K562 (cell line): ENCODE measurements at regions not wholly inside any gene's neighbourhood (a gene's known extent, or its start where the extent isn't known, plus 50 kb on each side); places are given as distances from the start of the nearest gene placed in this dataset.

Source experiments
- CEBPZ ChIP-seq: fragments of 150-350 bp; IDR thresholded peaks from 2 replicates; pipeline ENCODE4 v1.6.1; 2014; ENCODE audit warnings: low read depth, mild to moderate bottlenecking, low read length, borderline replicate concordance
- FOXK2 ChIP-seq, 2 experiments: fragments of 450-650 bp; IDR thresholded peaks in 1 of 2; conservative IDR thresholded peaks in 1 of 2; 2 replicates each; pipeline ENCODE4 v1.6.1; 2016; ENCODE audit warnings: low read depth in 2 of 2, mild to moderate bottlenecking in 1 of 2
- STAT5B ChIP-seq: fragments of 250-450 bp; sonication (Bioruptor Pico); IDR thresholded peaks from 2 replicates; pipeline ENCODE4 v1.8.0; 2021; ENCODE audit warnings: mild to moderate bottlenecking, inconsistent platforms
- THRA ChIP-seq: fragments of 450-650 bp; IDR thresholded peaks from 2 replicates; pipeline ENCODE4 v1.6.1; 2017; ENCODE audit warnings: mild to moderate bottlenecking, moderate library complexity
- ZNF518B ChIP-seq: fragments of 250-450 bp; sonication (Bioruptor Pico); IDR thresholded peaks from 2 replicates; pipeline ENCODE4 v1.5.0; 2021; ENCODE audit warnings: mild to moderate bottlenecking, moderate library complexity
- TF ChIP-seq, protein P1 (sequence below), 3 experiments: fragments of 200-800 bp in 1 of 3; fragments of 250-450 bp in 1 of 3; fragments of 450-650 bp in 1 of 3; sonication (Bioruptor Pico) in 1 of 3; sonication (Bioruptor generic) in 1 of 3; formaldehyde crosslinking in 1 of 3; IDR thresholded peaks; 2 replicates each; pipeline versions ENCODE4 v1.6.1 to v1.8.0; 2016 to 2022; ENCODE audit warnings: mild to moderate bottlenecking in 2 of 3, missing genetic modification characterization in 2 of 3, missing compliant biosample characterization in 1 of 3, moderate library complexity in 1 of 3

GRCh38 chr12:125772403-125772802, 707.2 kb downstream of the AACS start:
- TF ChIP-seq FOXK2 (conservative IDR thresholded peaks at IDR 0.05 in 1 of 2, IDR thresholded peaks at IDR 0.05 in 1 of 2; ENCODE audit: low read depth in 2 of 2) (no peak), CEBPZ (no peak), ZNF518B (no peak), STAT5B (CRISPR knock-in tag) (no peak), THRA (no peak)
- TF ChIP-seq, protein P1, sequence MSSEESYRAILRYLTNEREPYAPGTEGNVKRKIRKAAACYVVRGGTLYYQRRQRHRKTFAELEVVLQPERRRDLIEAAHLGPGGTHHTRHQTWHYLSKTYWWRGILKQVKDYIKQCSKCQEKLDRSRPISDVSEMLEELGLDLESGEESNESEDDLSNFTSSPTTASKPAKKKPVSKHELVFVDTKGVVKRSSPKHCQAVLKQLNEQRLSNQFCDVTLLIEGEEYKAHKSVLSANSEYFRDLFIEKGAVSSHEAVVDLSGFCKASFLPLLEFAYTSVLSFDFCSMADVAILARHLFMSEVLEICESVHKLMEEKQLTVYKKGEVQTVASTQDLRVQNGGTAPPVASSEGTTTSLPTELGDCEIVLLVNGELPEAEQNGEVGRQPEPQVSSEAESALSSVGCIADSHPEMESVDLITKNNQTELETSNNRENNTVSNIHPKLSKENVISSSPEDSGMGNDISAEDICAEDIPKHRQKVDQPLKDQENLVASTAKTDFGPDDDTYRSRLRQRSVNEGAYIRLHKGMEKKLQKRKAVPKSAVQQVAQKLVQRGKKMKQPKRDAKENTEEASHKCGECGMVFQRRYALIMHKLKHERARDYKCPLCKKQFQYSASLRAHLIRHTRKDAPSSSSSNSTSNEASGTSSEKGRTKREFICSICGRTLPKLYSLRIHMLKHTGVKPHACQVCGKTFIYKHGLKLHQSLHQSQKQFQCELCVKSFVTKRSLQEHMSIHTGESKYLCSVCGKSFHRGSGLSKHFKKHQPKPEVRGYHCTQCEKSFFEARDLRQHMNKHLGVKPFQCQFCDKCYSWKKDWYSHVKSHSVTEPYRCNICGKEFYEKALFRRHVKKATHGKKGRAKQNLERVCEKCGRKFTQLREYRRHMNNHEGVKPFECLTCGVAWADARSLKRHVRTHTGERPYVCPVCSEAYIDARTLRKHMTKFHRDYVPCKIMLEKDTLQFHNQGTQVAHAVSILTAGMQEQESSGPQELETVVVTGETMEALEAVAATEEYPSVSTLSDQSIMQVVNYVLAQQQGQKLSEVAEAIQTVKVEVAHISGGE (CRISPR knock-in tag; IDR thresholded peaks at IDR 0.05), result no peak
